Activated CD8-positive, alpha-beta memory T cell treated with anti-CD3 and anti-CD28 coated beads, Interleukin-2, amount 50 U/mL, for 24 hours (primary cell): ENCODE measurements at regions not wholly inside any gene's neighbourhood (a gene's known extent, or its start where the extent isn't known, plus 50 kb on each side); places are given as distances from the start of the nearest gene placed in this dataset.

Experiments used
- DNase-seq: peaks from one replicate; pipeline ENCODE4 v3.0.0-alpha.2; 2020; ENCODE audit errors: extremely low read depth

- DNase-seq, result no peak
Measured at GRCh38 chr9:29691145-29691544, 2117.9 kb upstream of the C9orf72 start.

- DNase-seq, result no peak
Measured at GRCh38 chr9:29691758-29692407, 2118.6 kb upstream of the C9orf72 start.

GRCh38 chr9:29697011-29697410, 2123.7 kb upstream of the C9orf72 start:
- no peak for DNase-seq

- DNase-seq, result no peak
Measured at GRCh38 chr9:29701559-29701958, 2128.3 kb upstream of the C9orf72 start.

GRCh38 chr9:29701971-29702370, 2128.7 kb upstream of the C9orf72 start:
- DNase-seq, result no peak

GRCh38 chr9:29714860-29715259, 2141.6 kb upstream of the C9orf72 start:
- no peak for DNase-seq

- no peak for DNase-seq
Measured at GRCh38 chr9:29717631-29718030, 2144.3 kb upstream of the C9orf72 start.

GRCh38 chr9:29730163-29730562, 2156.9 kb upstream of the C9orf72 start:
- DNase-seq, result no peak

GRCh38 chr9:29740518-29740917, 2167.2 kb upstream of the C9orf72 start:
- DNase-seq, result no peak

GRCh38 chr9:29741169-29741568, 2167.9 kb upstream of the C9orf72 start:
- DNase-seq, result no peak

GRCh38 chr9:29750062-29750461, 2176.8 kb upstream of the C9orf72 start:
- DNase-seq, result no peak

- no peak for DNase-seq
Measured at GRCh38 chr9:29751226-29751625, 2177.9 kb upstream of the C9orf72 start.

GRCh38 chr9:29753638-29754037, 2180.4 kb upstream of the C9orf72 start:
- no peak for DNase-seq

- no peak for DNase-seq
Measured at GRCh38 chr9:29769019-29769418, 2195.7 kb upstream of the C9orf72 start.

- DNase-seq, result no peak
Measured at GRCh38 chr9:29773676-29774075, 2200.4 kb upstream of the C9orf72 start.

- no peak for DNase-seq
Measured at GRCh38 chr9:29775491-29775890, 2202.2 kb upstream of the C9orf72 start.

- no peak for DNase-seq
Measured at GRCh38 chr9:29778281-29778849, 2205.1 kb upstream of the C9orf72 start.

- no peak for DNase-seq
Measured at GRCh38 chr9:29793970-29794369, 2220.7 kb upstream of the C9orf72 start.

GRCh38 chr9:29796291-29796952, 2223.1 kb upstream of the C9orf72 start:
- no peak for DNase-seq

- DNase-seq, result no peak
Measured at GRCh38 chr9:29798599-29798998, 2225.3 kb upstream of the C9orf72 start.

- DNase-seq, result no peak
Measured at GRCh38 chr9:29799227-29799626, 2225.9 kb upstream of the C9orf72 start.

- DNase-seq, result no peak
Measured at GRCh38 chr9:29800821-29801220, 2227.5 kb upstream of the C9orf72 start.

- DNase-seq, result no peak
Measured at GRCh38 chr9:29802454-29802853, 2229.2 kb upstream of the C9orf72 start.
